ENCODE measurements at regions not wholly inside any gene's neighbourhood (a gene's known extent, or its start where the extent isn't known, plus 50 kb on each side); places are given as distances from the start of the nearest gene placed in this dataset.

DNA sequence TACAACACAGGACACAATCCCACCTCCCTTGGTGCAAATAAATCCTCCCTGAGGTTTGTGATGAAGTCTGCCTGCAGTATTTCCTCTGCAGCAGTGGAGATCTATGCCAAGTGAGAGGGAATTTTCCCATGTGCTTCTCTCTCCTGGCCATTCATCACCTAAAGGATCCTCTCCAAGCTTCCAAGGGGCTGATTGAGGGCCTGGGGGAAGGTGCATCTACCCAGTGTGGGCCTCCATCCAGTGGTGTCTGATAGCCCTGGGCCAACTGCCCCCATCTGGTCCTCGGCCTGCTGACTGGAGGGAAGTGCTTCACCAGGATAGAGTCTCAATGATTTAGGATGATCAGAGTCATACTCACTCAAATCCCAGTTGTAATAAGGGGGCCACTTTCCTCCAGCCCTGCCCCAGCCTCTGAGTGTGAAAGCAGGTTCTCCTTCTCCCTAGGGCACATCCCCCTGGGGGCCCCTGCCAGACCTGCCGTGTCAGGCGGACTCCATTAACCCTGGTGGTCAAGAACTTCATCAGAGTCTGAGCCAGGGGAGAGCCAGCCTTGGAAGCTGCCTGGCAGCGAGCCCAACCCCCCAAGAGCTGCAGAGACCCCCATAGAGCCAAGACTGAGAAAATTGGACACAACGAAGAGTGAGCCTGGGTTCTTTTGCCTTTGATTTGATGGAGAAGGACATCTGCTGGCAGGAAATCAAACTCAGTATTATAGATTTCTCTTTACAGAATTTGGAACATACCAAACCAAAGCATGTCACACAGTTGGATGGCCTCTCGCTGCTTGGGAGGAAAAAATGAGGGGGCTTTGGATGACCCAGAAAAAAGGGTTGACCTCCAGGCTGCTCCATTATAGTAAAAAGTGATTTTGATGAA lies 509.6 kb downstream of the CMPK2 start:
- DNase-seq (ENCODE audit: low spot score), result no peak

- no peak for DNase-seq (ENCODE audit: low spot score)
Measured at GRCh38 chr2:6358546-6358945, 507.2 kb downstream of the CMPK2 start.

DNA sequence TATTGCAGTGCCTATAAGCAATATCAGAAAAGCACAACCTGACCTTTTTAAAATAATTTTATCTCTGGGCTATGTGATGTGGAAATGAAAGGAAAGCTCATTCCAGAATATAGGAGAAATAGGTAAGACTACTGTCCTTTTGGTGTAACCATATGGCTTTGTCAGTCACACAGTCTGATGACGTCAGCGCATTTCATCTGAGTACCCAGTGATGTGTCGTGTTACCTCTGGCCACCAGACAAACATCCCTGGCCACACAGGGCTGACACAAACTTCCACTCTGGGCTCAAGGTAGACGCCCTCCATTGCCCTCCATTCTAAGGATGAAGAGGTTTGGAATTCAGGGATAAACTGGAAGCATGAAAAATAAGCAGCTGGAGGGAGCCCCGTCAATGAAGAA lies 506.7 kb downstream of the CMPK2 start:
- no peak for DNase-seq (ENCODE audit: low spot score)

DNA sequence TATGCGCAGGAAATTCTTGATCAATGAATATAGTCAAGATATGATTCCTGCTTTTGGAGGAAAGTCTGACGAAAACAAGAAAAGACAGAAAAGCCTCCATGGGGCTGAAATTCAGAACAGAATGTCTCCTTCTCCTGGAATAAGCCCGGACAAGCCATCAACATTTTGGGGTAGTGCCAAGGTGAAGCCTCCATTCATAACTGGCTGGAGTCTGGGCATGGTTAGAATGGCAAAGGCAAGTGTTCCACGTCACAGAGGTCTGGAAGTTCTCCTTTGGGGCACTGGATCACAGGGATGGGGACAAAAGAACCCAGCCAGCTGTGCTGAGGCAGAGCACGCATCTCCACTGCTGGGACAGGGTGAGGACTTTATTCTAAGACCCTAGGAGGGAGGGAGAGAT lies 505.7 kb downstream of the CMPK2 start:
- DNase-seq (ENCODE audit: low spot score), result no peak

- no peak for DNase-seq (ENCODE audit: low spot score)
Measured at GRCh38 chr2:6362671-6363450, 502.8 kb downstream of the CMPK2 start.

DNA sequence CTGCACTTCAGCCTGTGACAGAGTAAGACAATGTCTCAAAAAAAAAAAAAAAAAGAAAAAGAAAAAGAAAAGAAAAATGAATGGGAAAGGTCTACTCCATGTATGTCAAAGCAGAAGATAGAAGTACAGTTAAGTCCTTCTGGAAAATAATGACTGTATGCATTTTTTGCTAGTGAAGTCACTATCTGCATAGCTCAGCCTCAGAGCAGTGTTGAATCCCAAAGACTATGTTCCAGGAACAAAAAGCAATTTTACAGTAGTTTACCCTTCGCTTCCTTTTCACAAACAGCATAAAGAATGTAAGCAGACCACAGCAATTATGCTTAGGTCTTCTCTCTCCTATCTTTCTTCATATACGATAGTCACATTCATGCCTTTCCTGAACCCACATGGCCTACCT lies 497.4 kb downstream of the CMPK2 start:
- DNase-seq (ENCODE audit: low spot score), result no peak

GRCh38 chr2:6369266-6369665 lies 496.4 kb downstream of the CMPK2 start:
- DNase-seq (ENCODE audit: low spot score), result no peak

- DNase-seq (ENCODE audit: low spot score), result peak; percentile 4
Measured at GRCh38 chr2:6370753-6371551, 494.8 kb downstream of the CMPK2 start.

GRCh38 chr2:6372317-6372901 lies 493.3 kb downstream of the CMPK2 start:
- no peak for DNase-seq (ENCODE audit: low spot score)

GRCh38 chr2:6381326-6381725 lies 484.4 kb downstream of the CMPK2 start:
- no peak for DNase-seq (ENCODE audit: low spot score)

GRCh38 chr2:6384341-6384740 lies 481.4 kb downstream of the CMPK2 start:
- no peak for DNase-seq (ENCODE audit: low spot score)

DNA sequence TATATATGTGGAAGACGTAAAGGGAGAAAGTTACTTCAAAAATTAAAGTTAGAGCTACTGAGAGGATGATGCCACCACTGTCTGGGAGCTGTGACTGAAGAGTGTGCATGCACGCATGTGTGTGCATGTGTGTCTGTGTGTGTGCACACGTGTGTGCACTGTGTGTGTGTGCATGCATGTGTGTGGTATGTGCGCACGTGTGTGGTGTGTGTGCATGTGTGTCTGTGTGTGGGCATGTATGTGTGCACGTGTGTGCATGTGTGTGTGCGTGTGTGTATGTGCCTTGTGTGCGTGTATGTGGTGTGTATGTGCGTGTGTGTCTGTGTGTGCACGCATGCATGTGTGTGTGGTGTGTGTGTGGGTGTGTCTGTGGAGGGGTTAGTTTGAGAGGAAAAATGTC lies 473.4 kb downstream of the CMPK2 start:
- no peak for DNase-seq (ENCODE audit: low spot score)

DNA sequence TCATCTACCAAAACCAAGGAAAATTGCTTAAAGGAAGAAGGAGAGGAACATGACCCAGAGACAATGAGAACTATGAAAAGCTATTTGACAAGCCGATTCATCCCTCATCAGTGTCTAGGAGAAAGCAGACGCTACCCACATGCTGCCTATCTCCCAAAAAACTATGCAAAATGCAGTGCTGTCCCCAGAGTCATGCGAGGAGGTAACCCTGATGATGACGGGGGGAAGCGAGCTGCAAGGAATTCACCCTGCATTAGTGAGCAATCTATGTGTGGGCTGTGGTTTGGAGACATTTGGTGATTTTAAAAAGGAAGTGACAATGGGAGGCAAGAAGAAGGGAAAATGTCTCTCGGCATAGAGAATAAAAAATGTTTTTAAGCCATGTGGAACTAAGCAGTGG lies 472.7 kb downstream of the CMPK2 start:
- DNase-seq (ENCODE audit: low spot score), result no peak

DNA sequence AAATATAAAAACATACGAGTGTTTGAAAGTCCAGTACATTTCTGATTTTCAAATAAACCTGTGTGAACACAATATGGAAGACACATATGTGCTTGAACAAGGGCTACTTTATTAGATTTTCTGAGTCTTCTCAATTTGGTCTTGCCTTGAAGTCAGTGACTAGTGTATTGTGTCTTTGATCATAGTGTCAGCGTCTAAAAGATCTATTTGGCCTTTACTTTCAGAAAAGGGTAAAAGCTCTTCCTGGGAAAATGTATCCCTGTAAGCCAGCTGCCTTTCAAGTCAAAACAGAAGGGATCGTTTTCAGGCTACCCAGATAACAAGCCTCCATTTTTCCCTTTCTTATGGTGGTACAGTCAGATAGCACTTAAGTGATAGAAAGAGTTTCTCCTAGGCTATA lies 471.9 kb downstream of the CMPK2 start:
- DNase-seq (ENCODE audit: low spot score), result no peak

- DNase-seq (ENCODE audit: low spot score), result no peak
Measured at GRCh38 chr2:6394276-6394675, 471.4 kb downstream of the CMPK2 start.

GRCh38 chr2:6398421-6398820 lies 467.3 kb downstream of the CMPK2 start:
- no peak for DNase-seq (ENCODE audit: low spot score)

DNA sequence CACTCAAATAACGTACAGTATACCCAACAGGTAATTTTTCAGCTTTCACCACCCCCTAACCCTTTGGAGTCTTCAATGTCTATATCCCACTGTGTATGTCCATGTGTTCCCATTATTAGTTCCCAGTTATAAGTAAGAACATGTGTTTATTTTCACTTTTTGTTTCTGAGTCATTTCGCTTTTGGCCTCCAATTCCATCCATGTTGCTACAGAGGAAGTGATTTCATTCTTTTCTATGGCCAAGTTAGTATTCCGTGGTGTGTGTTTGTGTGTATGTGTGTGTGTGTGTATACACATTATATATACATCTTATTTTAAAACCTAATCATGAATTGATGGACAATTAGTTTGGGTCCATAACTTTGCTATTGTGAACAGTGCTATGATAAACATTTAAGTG lies 464.4 kb downstream of the CMPK2 start:
- DNase-seq (ENCODE audit: low spot score), result no peak

DNA sequence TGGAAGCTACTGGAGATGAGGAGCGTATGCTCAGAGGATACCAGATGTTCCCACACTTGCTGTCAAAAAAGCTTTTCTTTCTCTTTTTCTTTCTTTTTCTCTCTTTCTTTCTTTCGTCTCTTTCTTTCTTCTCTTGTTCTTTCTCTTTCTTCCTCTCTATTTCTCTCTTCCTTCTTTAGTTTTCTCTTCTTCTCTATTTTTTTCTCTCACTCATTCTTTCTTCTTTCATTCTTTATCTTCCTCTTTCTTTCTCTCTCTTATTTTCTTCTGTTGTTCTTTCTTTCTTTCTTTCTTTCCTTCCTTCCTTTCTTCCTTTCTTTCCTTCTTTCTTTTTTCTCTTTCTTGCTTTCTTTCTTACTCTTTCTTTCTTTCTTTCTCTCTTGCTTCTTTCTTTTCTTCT lies 457.6 kb downstream of the CMPK2 start:
- no peak for DNase-seq (ENCODE audit: low spot score)

- DNase-seq (ENCODE audit: low spot score), result peak; percentile 2
Measured at GRCh38 chr2:6410313-6410712, 455.4 kb downstream of the CMPK2 start.

- DNase-seq (ENCODE audit: low spot score), result no peak
Measured at GRCh38 chr2:6412533-6413091, 453.1 kb downstream of the CMPK2 start.

DNA sequence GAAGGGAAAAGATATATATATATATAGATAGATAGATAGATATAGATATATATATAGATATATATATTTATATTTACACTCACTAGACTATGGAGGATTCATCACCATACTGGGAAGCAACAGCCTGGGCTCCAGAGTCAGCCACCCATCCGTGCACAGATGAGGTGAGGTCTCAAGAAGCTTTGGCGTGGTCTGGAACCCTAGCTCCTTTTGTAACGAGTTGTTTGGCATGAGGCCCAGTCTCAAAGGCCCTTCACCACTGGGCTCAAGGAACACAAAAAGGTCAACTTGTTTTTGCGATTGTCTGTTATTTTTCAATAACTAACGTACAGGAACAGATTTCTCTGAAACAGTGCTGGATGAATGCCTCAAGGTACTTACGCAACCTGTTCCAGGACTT lies 448.7 kb downstream of the CMPK2 start:
- DNase-seq (ENCODE audit: low spot score), result no peak

GRCh38 chr2:6418291-6418690 lies 447.4 kb downstream of the CMPK2 start:
- no peak for DNase-seq (ENCODE audit: low spot score)
